Kidney tubule cell (primary cell): ENCODE measurements at regions not wholly inside any gene's neighbourhood (a gene's known extent, or its start where the extent isn't known, plus 50 kb on each side); places are given as distances from the start of the nearest gene placed in this dataset.
"Not testable (repeated sequence)": the region's sequence is repeated elsewhere in the genome, so short reads cannot be mapped to it uniquely, and the experiment has no call there.

Experiments used
- DNase-seq: peaks from one replicate; pipeline ENCODE4 v3.0.0-alpha.2; 2018; ENCODE audit warnings: low spot score

DNA sequence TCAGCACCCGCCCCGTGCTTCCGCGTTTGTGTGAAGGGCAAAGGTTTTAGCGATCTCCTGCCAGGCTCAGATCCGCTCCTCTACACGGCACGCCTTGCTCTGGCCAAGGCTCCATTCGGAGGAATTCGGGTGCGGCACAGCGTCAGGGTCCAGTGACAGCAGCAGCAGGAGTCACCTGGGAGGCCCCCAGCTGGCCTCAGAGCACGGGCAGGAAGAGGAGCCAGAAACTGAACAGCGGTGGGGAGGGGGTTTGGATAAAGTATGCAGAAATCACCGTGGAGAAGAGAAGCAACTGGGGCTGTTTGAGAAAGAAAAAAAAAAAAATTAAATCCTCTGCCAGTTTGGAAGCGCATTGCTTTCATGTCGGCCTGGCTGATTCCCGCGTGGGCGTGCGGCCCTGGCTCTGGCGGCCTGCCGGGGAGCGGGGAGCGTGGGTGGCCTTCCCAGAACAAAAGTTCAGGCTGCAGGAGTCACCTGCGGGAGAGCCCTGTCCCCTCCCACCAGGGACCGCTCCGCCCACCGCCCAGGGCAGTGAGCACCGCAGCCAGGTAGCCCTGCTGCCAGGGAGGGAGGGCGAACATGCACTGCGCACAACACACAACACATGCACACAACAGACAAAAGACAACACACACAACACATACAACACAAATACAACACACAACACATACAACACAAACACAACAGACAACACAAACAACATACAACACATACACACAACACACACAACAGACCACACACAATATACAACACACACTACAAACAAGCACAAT, 107.6 kb downstream of the ETS2 start:
- peak; percentile 87 for DNase-seq

DNA sequence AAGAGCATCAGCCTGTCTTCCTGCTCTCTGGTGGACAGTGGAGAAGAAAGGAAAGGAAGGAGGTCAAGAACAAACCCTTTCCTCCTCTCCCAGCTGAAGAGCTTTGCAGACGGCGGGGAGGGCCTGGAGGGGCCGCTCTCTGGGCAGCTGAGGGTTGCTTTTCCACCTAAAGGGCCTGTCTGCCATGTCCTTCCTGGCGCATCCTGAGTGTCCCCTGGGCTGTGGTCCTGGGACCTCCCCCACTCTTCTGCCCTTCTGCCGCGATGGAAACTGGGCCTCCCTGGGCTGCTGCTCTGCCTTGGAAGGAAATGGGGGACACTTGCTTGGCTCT, 107.0 kb downstream of the ETS2 start:
- DNase-seq, result peak; percentile 2

DNA sequence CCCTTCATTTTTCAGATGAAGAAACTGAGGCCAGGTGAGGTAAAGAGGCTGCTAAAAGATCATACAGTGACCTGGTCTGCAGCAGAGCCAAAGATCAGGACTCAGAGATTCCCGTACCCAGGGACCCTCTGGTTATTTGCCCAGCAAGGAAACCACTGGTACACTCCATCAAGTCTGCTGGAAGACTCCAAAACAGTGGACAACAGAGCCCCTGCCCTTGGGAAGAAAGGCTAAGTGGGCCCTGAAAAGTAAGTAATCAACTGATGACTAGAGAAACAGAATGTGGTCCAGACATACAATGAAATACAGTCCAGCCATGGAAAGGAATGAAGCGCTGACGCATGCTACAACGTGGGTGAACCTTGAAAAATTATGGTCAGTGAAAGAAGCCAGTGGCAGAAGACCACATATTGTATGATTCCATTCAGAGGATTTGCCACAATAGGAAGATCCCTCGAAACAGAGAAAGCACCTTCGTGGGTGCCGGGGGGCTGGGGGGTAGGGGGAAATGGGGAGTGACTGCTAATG, 106.4 kb downstream of the ETS2 start:
- DNase-seq, result no peak

DNA sequence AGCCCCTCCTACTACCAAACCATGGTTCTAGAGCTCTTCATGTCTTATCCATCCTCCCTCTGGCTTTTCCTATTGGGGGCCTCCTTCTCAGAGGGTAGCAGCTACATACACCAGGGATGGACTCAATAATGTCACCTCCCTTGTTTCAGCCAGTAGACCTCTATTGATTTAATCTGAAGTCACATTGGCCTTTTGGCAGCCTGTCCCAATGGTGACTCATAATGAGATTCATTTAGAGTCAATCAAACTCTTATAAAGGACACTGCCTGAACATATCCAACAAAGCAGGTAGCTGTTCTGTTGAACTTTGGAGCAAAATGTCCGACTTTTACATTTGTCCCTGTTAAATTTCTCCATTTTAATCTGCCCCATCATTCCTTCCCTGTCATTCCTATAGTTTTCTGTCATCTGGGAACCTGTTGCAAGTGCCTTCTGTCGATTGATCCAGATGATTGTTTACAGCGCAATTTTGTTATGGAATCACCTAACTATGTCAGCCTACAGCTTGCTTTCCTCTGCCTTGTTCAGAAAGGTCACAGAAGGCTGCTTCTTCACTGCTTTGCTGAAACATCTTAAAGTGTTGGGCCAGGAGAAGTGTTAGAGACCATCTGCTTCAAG, 105.9 kb downstream of the ETS2 start:
- DNase-seq, result no peak

DNA sequence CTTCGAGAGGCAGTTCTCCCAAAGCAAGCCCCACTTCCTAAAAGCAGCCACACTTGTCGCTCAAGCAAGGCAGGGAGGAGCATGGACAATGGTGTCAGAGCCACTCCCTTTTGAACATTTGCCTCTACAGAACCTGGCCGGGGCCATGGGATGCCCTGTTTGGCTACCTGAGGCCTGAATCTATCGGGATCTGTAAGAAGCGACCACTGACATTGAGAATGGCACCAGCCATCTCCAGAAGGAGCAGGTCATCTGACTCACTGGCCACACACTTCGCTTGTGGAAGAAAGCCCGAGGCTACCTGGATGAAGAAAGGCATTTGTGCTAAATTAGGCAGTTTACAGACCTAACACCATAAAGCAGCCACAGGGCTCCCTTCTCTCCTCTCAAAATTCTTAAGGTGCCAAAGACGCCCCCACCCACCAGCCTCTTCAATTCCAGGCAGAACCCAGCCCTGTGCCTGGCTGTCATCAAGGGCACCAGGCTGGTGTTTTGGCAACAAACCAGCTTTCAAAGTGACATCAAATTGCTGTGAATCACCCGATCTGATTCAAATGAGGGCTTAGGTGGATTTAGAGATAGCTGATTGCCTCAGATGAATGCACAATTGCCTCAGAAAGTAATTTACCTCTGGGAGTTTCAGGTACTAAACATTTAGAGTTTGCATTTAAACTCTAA, 104.8 kb downstream of the ETS2 start:
- peak; percentile 73 for DNase-seq

DNA sequence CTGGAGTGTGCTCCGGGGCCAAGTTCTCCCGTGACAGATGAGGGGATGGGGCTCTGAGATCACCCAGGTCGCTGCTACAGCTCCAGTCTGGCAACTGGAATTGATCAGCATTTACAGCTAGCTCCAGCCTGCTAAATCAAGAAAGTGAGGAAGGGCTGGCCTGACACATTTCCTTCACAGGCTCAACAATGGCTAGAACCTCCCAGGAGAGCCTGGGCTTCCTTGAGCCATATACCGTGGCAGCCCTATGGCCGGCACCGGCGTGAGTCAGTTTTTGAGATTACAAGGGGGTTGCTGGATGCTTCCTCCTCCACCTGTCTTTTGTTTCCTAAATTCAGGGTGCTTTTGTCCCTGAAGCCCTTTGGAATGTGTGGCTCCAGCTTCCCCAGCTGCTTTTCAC, 104.2 kb downstream of the ETS2 start:
- peak; percentile 4 for DNase-seq

DNA sequence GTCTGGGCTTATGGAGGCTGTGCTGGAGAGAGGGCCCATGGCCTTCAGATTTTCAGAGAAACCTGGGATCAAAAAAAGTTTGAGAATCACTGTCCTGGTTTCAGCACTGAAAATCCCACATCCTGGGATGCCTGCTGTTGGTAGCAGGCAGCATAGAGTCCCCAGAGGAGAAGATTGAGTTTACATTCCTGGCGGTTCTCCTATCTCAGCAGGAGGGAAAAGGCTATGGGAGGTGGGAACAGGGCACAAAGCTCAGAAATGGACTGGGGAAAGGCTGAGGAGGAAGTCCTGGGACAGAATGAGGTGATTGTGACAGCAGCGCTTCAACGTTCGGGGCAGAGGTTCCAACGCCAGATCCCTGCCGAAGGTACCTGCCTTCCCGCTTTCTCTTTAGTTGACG, 103.4 kb downstream of the ETS2 start:
- DNase-seq, result no peak

DNA sequence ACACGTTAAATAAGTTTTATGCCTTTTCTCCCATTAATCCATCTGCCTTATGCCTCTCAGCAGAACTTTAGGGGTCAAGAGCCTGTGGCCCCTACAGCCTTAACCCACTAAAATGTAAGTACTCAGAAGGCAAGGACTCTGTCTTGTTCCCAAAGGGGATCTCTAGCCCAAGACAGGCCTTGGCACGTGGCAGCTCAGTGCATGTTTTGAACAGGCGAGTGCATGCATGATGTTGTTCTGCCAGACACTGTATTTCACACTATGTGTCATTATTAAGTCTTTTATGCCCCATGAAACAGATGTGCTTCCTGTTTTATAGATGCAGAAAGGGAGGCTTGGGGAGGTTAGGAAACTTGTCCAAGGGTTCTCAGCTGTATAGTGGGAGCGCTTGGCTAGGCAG, 102.8 kb downstream of the ETS2 start:
- DNase-seq, result no peak

DNA sequence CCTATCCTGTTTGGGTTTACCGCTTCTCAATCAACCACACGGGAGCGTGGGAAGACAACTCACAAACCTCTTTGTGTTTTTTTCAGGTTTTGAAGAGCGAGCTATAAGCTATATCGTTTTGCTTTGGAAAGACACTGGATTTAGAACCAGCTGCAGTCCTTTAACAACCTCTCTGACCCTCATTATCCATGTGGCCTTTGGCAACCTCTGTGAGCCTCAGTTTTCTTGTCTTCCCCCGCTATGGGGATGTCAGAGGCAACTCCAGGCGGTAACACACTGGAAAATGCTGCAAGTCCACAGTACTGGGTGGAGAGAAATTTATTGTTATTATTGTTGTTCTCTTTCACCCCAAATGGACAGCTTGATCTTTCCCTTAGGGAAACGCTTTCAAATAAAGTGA, 100.0 kb downstream of the ETS2 start:
- DNase-seq, result no peak

DNA sequence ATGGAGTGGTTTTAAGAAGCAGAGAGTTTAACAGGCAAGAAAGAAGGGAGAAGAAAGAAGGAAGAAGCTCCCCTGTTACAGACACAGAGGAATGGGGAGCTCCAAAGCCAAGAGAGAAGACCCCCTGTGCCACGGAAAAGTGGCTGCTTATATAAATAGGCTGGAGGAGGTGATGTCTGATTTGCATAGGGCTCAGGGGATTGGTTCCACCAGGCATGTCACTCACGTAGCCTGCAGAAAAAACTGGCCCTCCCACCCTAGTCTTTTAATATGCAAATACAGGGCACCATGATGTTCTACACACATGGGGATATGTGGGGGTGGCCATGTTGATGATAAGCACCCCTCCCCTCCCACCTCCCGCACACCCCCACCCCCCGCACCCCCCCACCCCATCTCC, 99.6 kb downstream of the ETS2 start:
- DNase-seq, result no peak

DNA sequence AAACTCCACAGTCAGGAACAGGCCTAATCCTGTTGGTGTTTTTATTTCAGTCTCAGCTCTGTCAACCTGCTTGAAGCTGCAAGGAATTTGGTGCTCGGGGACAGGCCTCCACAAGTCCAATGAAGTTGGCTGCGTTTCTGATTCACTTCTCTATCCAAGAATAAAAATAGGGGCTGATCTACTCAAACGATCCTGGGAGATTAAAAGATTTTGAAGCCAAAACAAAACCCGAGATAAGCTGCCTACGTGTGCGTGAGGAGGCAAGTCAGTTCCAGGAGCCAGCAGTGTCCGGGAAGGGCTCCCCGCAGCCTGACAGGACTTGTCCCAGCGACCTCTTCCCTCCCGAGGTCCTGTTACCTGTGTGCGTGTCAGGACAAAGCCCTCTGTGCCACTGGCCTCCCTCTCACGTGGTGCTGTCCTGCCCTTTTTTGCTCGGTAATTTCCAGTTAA, 98.0 kb downstream of the ETS2 start:
- DNase-seq, result peak; percentile 3

DNA sequence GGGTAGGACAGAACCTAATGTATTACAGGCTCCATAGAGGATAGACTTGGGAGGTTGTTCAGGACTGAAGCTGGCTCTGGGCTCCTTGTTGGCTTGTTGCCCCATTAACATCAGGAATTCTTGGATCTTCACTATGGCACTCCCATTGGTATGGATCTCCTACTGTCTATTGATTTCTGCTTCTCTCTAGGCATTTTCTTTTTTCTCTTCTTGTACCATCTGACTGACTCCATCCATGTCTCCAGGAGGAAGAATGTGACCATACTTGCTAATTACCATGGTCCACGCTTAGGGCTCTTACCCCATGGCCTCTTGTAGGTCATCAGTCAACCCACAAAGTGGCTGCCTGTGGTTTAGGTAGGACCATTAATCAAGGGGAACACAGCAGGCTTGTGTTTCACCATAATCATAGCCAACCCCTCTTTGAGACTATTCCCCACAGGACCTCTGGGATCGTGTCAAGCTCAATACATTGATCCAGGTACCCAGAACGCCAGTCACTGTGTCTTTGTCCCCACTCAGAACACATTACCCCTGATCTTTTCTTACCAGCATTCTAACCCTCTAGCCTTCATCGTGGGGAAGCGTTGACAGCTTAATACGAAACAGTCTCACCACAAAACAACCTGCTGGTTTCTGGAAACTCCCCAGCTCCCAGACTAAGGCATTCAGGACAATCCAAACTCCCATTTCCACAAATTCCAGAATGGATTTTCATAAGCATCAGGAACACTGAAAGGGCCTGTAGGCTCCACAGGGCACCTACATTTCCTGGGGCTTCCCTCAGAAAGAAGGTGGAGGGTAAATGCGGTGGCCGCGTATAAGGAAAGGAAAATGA, 97.1 kb downstream of the ETS2 start:
- no peak for DNase-seq

DNA sequence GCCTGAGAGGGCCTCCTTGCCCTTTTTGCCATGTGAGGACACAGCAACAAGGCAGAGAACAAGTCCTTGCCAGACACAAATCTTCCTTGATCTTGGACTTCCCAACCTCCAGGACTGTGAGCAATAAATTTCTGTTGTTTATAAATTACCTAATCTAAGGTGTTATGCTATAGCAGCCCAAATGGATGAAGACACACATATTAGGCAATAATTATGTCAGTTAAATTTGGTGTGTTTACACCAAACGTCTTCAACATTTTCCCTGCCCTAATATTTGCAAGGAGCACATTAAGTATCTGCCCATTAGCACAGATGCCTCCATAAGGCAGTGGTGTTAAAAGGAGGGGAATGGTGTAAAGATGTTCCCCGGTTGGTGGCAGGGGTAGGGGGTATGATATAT, 94.8 kb downstream of the ETS2 start:
- DNase-seq, result no peak

DNA sequence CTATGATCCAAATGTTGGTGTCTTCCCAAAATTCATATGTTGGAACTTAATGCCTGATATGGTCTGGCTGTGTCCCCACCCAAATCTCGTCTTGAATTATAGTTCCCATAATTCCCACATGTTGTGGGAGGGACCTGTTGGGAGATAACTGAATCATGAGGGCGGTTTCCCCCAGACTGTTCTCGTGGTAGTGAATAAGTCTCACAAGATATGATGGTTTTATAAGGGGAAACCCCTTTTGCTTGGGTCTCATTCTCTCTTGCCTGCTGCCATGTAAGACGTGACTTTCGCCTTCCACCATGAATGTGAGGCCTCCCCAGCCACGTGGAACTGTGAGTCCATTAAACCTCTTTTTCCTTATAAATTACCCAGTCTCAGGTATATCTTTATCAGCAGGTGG, 94.3 kb downstream of the ETS2 start:
- DNase-seq, result not testable (repeated sequence)

DNA sequence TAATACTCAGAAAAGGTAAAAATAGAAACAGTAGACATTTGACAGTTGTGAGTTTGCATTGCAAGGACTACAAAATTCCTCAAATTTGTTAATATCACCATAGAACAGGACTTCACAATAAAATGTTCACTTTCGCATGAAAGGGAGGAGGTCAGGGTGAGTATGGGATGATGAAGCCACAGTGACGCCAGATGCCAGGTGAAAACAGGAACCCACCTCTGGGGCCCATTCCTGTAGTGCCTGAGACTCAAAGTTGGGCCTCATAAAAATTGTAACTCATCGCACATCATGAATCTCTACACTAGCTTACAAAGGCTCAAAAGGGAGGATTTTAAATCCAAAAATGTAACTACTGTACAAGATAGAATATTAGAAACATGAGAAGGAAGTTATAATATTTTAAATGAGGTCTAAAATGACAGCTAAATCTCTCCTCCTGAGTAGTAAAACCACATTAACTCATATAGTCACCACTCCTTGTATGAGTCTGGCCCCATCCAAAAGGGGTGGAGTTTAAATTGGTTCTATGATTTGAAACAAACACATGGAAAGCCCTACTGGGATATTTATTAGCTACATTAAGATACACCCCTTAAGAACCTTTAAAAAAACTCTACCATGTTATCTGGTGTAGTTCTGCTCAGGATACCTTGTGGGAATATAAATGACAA, 93.7 kb downstream of the ETS2 start:
- no peak for DNase-seq

DNA sequence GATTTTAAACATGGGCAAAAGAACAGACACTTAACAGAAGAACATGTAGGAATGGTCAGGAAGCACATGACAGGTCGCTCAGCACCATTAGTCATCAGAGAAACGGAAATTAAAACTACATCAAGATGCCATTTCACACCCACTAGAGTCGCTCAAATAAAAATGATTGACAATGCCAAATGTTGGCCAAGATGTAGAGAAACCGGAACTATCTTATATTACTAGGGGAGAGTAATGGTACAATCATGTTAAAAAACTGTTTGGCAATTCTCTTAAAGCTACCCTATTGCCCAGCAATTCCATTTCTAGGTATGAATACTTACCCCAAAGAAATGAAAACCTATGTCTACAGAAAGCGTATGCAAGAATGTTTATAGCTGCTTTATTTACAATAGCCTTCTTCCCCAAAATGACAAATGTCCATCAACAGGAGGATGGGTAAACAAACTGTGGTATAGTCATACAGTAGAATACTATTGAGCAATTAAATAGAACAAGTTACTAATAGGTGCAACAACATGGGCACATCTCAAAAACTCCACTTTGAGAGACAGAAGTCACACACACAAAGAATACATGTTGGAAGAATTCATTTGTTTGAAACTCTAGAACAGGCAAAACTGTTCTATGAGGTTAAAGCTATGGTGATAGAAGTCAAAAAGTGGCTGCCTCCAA, 92.8 kb downstream of the ETS2 start:
- DNase-seq, result no peak

DNA sequence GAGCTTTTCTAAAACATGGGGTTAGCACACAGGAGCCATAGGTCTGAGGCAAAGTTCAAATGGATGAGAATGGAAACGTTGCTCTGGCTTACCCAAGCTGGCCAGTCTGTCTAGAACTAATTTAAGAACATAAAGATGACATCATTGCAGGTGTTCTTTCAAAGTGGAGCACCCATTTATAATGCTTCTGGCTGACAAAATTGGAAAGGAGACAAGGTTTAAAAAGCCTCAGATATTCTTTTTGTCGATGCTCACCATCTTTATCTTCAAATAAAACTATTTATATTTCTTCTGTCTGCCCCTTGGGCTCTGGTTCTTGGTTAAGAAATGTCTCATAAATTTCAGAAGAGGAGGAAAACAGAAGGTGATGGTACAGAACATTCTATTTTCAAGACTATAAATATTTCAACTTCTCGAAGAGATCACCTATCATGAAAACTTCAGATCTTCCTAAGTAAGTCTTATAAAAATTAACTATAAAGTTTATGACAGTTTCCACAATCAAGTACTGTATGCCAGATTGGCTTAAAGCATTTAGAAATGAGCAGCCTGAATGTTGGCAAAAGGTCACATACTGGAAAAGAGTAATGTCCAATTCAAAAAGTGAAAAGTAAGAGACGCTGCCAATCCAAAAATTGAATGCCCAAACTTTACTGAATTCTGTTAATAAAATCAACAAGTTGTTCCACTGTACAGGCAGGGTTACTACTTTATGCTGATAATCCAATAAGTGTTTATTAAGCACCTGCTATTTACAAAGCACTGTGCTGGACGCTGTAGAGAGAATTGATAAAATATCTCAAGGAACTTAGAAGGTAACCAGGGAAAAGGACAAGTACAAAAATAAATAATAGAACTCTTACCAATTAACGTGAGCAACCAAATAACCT, 92.0 kb downstream of the ETS2 start:
- no peak for DNase-seq

DNA sequence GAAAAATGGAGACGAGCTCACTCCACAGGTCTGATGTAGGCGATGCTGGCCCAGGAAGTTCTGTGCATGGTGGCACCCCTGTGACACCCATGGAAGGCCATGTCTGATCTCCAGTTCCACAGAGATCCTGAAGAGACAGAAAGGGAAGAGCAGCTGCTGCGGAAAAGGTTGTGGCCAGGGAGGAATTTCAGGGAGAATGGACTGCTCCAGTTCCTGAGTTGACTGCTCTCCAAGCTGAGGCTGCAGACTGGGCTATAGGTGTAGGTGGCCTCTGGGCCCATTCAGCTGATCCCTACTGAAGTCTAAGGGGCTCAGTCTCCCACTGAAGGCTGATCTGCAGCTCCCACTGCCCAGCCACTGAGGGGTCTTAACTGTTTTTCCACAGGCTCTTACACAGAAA, 89.2 kb downstream of the ETS2 start:
- DNase-seq, result no peak

DNA sequence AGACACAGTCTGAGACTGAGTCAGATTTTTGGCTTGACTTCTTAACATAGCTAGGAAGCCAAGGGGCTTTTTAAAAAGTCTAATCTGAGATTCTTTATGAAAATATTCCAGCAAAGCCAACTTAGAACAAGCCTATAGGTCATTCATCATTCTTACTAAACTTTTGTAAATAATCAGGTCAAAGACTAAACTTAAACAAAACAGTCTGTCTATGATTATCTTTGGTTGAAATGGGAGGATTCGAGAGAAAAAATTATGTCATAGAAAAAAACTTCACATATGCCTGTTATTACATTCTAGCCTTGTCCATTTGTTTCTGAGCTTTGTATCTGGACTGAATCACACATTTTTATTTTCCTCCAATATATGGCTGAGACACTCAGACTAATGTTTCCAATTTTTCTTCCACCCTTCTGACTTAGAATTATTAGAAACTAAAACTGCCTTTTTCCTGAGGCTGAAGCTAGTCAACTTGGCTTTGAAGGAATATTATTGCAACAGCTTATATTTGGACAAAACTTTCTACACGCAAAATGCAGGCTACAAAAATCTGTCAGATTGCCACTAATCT, 83.3 kb downstream of the ETS2 start:
- DNase-seq, result no peak

DNA sequence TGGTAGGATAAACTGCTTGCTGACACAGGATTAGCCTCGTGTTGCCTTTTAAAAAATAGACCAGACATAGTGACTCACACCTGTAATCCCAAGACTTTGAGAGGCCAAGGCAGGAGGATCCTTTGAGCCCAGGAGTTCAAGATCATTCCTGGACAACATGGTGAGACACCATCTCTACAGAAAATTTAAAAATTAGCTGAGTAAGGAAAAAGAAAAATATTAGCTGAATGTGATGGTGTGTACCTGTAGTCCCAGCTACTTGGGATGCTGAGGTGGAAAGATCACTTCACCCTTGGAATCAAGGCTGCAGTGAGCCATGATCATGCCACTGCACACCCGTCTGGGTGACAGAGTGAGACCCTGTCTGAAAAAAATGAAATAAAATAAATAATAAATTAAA, 82.0 kb downstream of the ETS2 start:
- no peak for DNase-seq
